ENCODE measurements at regions not wholly inside any gene's neighbourhood (a gene's known extent, or its start where the extent isn't known, plus 50 kb on each side); places are given as distances from the start of the nearest gene placed in this dataset.

GRCh38 chr2:133855526-133855925, 287.3 kb upstream of the NCKAP5 start:
- no peak overlapping the region for H3K14ac ChIP-seq (replicated peaks; ENCODE audit: low read depth, low read length)
- in situ Hi-C loops (cut with MboI; ENCODE audit: low sequenced_read_pairs) = no loop called here
- no peaks in the 10 kb centered on the region for H3K4me1 ChIP-seq (ENCODE audit: control insufficient read depth, insufficient read depth, low read length)
- no peak overlapping the region for H4K5ac ChIP-seq (ENCODE audit: low read depth, low read length)
- no peak for TF ChIP-seq MAFK (IDR thresholded peaks at IDR 0.05; ENCODE audit: low read depth, low read length)
- TF ChIP-seq SMC3 (IDR thresholded peaks at IDR 0.05; ENCODE audit: low read depth, low read length) = no peak
- no peak for TF ChIP-seq CTCF (conservative IDR thresholded peaks at IDR 0.05; ENCODE audit: low read depth, low read length)
- TF ChIP-seq MAZ (IDR thresholded peaks at IDR 0.05; ENCODE audit: borderline replicate concordance, low read depth, low read length) = no peak
- no peak for TF ChIP-seq RFX5 (IDR thresholded peaks at IDR 0.05; ENCODE audit: low read depth, low read length)
- no peak for TF ChIP-seq BHLHE40 (IDR thresholded peaks at IDR 0.05; ENCODE audit: low read depth, low read length)
- TF ChIP-seq RAD21 (IDR thresholded peaks at IDR 0.05; ENCODE audit: low read length) = no peak
- TF ChIP-seq MXI1 (IDR thresholded peaks at IDR 0.05; ENCODE audit: borderline replicate concordance, low read depth, low read length) = no peak
- TF ChIP-seq RCOR1 (IDR thresholded peaks at IDR 0.05; ENCODE audit: insufficient replicate concordance, low read length) = no peak
- TF ChIP-seq ELK1 (IDR thresholded peaks at IDR 0.05; ENCODE audit: borderline replicate concordance, low read depth, low read length) = no peak
- no peak for TF ChIP-seq USF2 (IDR thresholded peaks at IDR 0.05; ENCODE audit: low read depth, low read length)
- no peak for TF ChIP-seq NFE2L2 (IDR thresholded peaks at IDR 0.05; ENCODE audit: low read depth, low read length)
- TF ChIP-seq CEBPB (IDR thresholded peaks at IDR 0.05; ENCODE audit: low read depth, low read length) = no peak
- no peak for TF ChIP-seq POLR2A (IDR thresholded peaks at IDR 0.05; ENCODE audit: low read depth, low read length)
- TF ChIP-seq CHD1 (IDR thresholded peaks at IDR 0.05; ENCODE audit: low read depth, low read length) = no peak
- no peak for TF ChIP-seq FOS (IDR thresholded peaks at IDR 0.05; ENCODE audit: low read depth, low read length)
- H4K20me1 ChIP-seq (ENCODE audit: insufficient read depth, low read length) = no peaks in the 10 kb centered on the region
- intact Hi-C loops (cut with micrococcal nuclease) = no loop called here
- no CpG with 5 or more reads among the region's 4 CpGs for WGBS, 2 experiments (ENCODE audit: extremely low coverage in 2 of 2, insufficient read length in 1 of 2)
- H2AFZ ChIP-seq (replicated peaks; ENCODE audit: low read length, poor library complexity) = no peak overlapping the region
- no peak overlapping the region for H3K9ac ChIP-seq (ENCODE audit: low read depth, low read length)
- dilution Hi-C loops (cut with HindIII; ENCODE audit: low sequenced_read_pairs, unreplicated experiment) = no loop called here
- H2BK120ac ChIP-seq (ENCODE audit: low read depth, low read length) = no peak overlapping the region
- DNase-seq = no peak
- ChIA-PET POLR2A (ENCODE audit: unreplicated experiment) (no interaction called here), CTCF (no interaction called here)
- H3K18ac ChIP-seq (ENCODE audit: low read depth, low read length) = no peak overlapping the region
- H3K56ac ChIP-seq (ENCODE audit: extremely low read depth, insufficient read depth, low read length) = no peak overlapping the region
- no peak overlapping the region for H3K4me3 ChIP-seq (ENCODE audit: insufficient read depth, low read depth, low read length)
- H3K4me2 ChIP-seq (ENCODE audit: low read depth, low read length) = no peak overlapping the region
- no peak overlapping the region for H2BK20ac ChIP-seq (ENCODE audit: low read depth, low read length)
- peaks cover 2% of the 10 kb centered on the region; the same call in 1 of the 2 replicates for H3K27me3 ChIP-seq (ENCODE audit: control insufficient read depth, insufficient read depth, low read length)
- no peaks in the 10 kb centered on the region for H3K9me3 ChIP-seq (ENCODE audit: control insufficient read depth, insufficient read depth, low read length)
- H3K23ac ChIP-seq (ENCODE audit: low read depth, low read length) = no peak overlapping the region
- no peak overlapping the region for H4K8ac ChIP-seq (ENCODE audit: low read depth in 2 of 2, low read length in 2 of 2)
- no peaks in the 10 kb centered on the region for H3K36me3 ChIP-seq (ENCODE audit: control insufficient read depth, insufficient read depth, low read length)
- no peak overlapping the region for H3K4ac ChIP-seq (ENCODE audit: low read depth, low read length)
- no peak overlapping the region for H4K91ac ChIP-seq (ENCODE audit: insufficient read depth, low read depth, low read length)
- no TSS peak for BruUV-seq (replicated peaks)
- no peak overlapping the region for H2BK15ac ChIP-seq (ENCODE audit: low read depth, low read length)
- H3K27ac ChIP-seq (ENCODE audit: insufficient read depth, low read length) = no peak overlapping the region
- no peak overlapping the region for H2AK5ac ChIP-seq (ENCODE audit: low read depth, low read length)
- H3K9me1 ChIP-seq (ENCODE audit: insufficient read depth, low read length) = no peaks in the 10 kb centered on the region
- H3K79me1 ChIP-seq (ENCODE audit: low read depth in 1 of 2, low read length in 2 of 2) = no peaks in the 10 kb centered on the region
- H2AK9ac ChIP-seq (replicated peaks; ENCODE audit: low read depth, low read length, poor library complexity) = no peak overlapping the region
- H2BK5ac ChIP-seq (ENCODE audit: low read depth, low read length, poor library complexity, severe bottlenecking) = no peak overlapping the region
- ATAC-seq (ENCODE audit: low read depth) = no peak
